ENCODE measurements at regions not wholly inside any gene's neighbourhood (a gene's known extent, or its start where the extent isn't known, plus 50 kb on each side); places are given as distances from the start of the nearest gene placed in this dataset.

GRCh38 chr18:33817096-33817495 lies 239.1 kb downstream of the ASXL3 start:
- DNase-seq (ENCODE audit: low spot score), result no peak

- no peak for DNase-seq (ENCODE audit: low spot score)
These were observed 236.5 kb downstream of the ASXL3 start for GRCh38 chr18:33814546-33814945.

DNA sequence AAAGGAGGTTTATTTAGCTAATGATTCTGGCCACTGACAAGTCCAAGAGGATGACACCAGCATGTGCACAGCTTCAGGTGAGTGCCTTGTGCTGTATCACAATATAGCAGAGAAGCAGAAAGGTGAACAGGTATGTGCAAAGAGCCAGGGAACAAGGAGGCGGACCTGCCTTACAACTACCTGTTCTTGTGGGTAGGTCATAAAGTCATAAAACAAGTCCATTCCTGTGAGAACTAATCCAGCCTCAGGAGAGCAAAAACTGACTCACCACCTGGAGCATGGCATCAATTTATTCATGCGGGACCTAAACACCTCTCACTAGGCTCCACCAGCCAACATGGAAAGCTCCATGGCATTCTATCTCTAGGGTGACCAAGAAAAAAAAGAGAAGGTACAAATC lies 234.2 kb downstream of the ASXL3 start:
- no peak for DNase-seq (ENCODE audit: low spot score)

GRCh38 chr18:33805592-33805991 lies 227.6 kb downstream of the ASXL3 start:
- no peak for DNase-seq (ENCODE audit: low spot score)

DNA sequence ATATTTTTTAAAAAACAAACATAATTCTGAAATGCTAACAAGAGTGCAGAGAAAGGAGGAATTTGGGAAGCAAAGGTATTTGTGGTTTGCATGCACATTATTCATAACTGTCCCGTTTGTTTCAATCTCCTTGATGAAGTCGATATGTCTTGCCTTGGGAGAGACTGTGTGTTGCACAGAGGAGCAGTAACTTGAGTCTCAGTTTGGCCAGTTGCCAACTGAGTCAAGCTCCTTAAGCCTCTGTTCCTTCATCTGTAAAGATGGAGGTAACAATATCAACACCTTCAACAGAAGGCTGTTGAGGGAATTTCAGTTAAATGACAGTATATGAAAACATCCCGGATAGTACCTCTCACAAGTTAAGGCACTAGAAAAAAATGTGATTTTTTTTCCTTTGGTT lies 226.2 kb downstream of the ASXL3 start:
- no peak for DNase-seq (ENCODE audit: low spot score)

GRCh38 chr18:33803636-33804035 lies 225.6 kb downstream of the ASXL3 start:
- DNase-seq (ENCODE audit: low spot score), result no peak

- no peak for DNase-seq (ENCODE audit: low spot score)
These were observed 224.9 kb downstream of the ASXL3 start for GRCh38 chr18:33802955-33803354.
